GM13977 (cell line): ENCODE measurements at regions not wholly inside any gene's neighbourhood (a gene's known extent, or its start where the extent isn't known, plus 50 kb on each side); places are given as distances from the start of the nearest gene placed in this dataset.

Source experiments
- DNase-seq: peaks from one replicate; pipeline ENCODE4 v3.0.0; 2012; ENCODE audit warnings: low spot score
- CTCF ChIP-seq: IDR thresholded peaks from 2 replicates; pipeline ENCODE4 v1.5.1; 2012; ENCODE audit warnings: mild to moderate bottlenecking, control low read depth; ENCODE audit not compliant: insufficient read depth; ENCODE audit errors: extremely low read depth, missing control alignments
- in situ Hi-C: fragments of 300-500 bp; cut with MboI; formaldehyde crosslinking; loops from one replicate; pipeline ENCODE4 v1.12.0; 2022; ENCODE audit warnings: low sequenced_read_pairs, low pct_unique_long_range_greater_than_20kb, mixed read lengths, inconsistent platforms; ENCODE audit not compliant: unreplicated experiment

- TF ChIP-seq CTCF, result no peak
- no peak for DNase-seq
- in situ Hi-C loops, result no loop called here
These were observed 627.8 kb downstream of the TBC1D22A start for GRCh38 chr22:47390026-47390970.

GRCh38 chr22:47389201-47389600 lies 626.8 kb downstream of the TBC1D22A start:
- in situ Hi-C loops, result no loop called here
- DNase-seq, result no peak
- TF ChIP-seq CTCF, result no peak

GRCh38 chr22:47388778-47389177 lies 626.3 kb downstream of the TBC1D22A start:
- TF ChIP-seq CTCF, result no peak
- DNase-seq, result no peak
- in situ Hi-C loops, result no loop called here

GRCh38 chr22:47388331-47388730 lies 625.9 kb downstream of the TBC1D22A start:
- in situ Hi-C loops, result no loop called here

GRCh38 chr22:47386812-47387510 lies 624.5 kb downstream of the TBC1D22A start:
- in situ Hi-C loops, result no loop called here
- no peak for TF ChIP-seq CTCF
- DNase-seq, result no peak

More at GRCh38 chr22:47388331-47388730, 625.9 kb downstream of the TBC1D22A start:
- DNase-seq, result no peak
- no peak for TF ChIP-seq CTCF

- DNase-seq, result no peak
- in situ Hi-C loops, result no loop called here
- TF ChIP-seq CTCF, result no peak
These were observed 622.5 kb downstream of the TBC1D22A start for GRCh38 chr22:47384977-47385376.
